ENCODE measurements at regions not wholly inside any gene's neighbourhood (a gene's known extent, or its start where the extent isn't known, plus 50 kb on each side); places are given as distances from the start of the nearest gene placed in this dataset.

DNA sequence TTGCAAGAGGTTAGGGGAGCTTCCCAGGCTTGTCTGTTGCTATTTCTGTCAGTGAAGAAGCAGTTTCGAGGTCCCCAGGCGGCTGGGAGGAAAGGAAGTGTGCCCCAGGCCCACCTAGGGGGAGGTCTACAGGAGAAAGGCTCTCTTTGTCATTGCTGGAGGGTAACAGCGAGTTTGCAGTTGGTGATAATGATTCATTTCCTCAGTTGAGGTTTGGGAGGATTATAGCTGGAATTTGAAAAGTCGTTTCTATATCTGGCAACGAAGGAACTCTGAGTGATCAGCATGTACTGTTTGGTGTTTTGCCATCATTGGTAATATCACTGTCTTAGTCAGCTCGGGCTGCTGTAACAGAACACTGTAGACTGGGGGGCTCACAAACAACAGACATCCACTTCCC lies 65.5 kb upstream of the UBE3A start:
- no peak for DNase-seq (ENCODE audit: low spot score)

DNA sequence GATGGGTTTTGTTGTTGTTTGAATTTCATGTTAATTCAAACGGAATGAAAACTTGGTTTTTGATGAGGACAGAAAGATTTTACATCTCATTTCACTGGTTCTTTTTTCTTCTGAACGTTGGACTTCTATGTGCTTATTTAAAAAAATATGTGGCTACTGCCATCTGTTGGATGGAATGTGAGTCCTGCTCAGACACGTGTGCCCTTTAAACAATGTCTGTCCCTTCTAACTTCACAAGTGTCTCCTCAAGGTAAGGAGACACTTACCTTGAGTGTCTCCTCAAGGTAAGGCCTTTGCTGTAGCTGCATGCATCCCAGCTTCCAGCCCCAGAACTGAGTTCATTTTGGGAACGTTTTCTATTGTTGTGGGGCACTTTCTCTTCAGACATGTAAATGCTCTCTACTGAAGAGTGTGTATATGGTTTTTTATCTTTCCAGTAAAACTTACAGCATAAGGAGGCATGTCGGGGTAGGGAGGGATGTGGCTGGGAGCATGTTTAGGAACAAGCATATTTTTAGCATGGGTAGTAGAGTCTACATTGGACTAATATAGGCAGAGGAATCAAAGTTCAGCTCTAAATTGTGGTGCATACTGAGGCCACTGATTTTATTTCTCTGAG lies 63.1 kb upstream of the UBE3A start:
- DNase-seq (ENCODE audit: low spot score), result peak; percentile 18

DNA sequence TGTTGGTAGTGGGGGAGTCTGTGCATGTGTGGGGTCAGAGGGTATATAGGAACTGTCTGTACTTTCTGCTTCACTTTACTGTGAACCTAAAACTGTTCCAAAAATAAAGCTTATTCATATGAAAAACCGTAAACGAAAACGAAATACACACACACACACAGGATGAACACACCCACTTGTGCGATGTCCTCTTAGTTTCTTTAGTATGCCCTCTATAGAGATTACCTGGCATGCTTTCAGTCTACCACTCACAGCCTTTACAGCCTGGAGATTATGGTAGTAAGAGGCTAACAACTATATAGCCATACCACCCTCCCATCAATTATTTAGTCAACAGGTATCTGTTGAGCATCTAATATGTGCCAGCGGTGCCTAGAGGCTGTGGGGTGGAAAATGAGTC lies 60.0 kb upstream of the UBE3A start:
- DNase-seq (ENCODE audit: low spot score), result no peak

DNA sequence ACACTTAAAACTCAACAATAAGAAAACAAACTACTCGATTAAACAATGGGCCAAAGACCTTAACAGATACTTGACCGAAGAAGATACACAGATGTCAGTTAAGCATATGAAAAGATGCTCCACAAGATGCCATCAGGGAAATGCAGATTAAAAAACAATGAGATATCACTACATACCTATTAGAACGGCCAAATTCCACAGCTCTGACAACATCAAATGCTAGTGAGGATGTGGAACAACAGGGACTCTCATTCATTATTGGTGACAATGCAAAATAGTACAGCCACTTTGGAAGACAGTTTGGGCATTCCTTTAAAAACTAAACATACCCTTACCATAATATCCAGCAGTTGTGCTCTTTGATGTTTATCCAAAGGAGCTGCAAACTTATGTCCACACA lies 59.1 kb upstream of the UBE3A start:
- no peak for DNase-seq (ENCODE audit: low spot score)

- DNase-seq (ENCODE audit: low spot score), result no peak
These were observed 55.2 kb upstream of the UBE3A start for GRCh38 chr15:25493823-25494526.

GRCh38 chr15:25492315-25492714 lies 53.5 kb upstream of the UBE3A start:
- no peak for DNase-seq (ENCODE audit: low spot score)

Measured in globus pallidus (tissue), 1 donor.